ENCODE measurements at regions not wholly inside any gene's neighbourhood (a gene's known extent, or its start where the extent isn't known, plus 50 kb on each side); places are given as distances from the start of the nearest gene placed in this dataset.

- Histone ChIP-seq H3K4me1 (replicated peaks in 1 of 2) (peaks cover 14 to 19% of the 10 kb centered on the region in 2 donors), H3K4me3 (no peak overlapping the region), H3K27ac (no peak overlapping the region)
- in situ Hi-C loops (cut with MboI; ENCODE audit: low pct_unique_long_range_greater_than_20kb in 2 of 9, low sequenced_read_pairs in 9 of 9, unreplicated experiment in 9 of 9), result no loop called here
- 67 to 100% (median 100%) methylated on average over 1 of the region's 1 CpG; no CpG with 5 or more reads in 5 of the 10 experiments for WGBS, 10 experiments
- ATAC-seq (replicated peaks in 6 of 8), result no peak
These were observed 464.4 kb downstream of the COG6 start for GRCh38 chr13:40119852-40120251.

GRCh38 chr13:40120288-40120687 is 464.8 kb downstream of the COG6 start:
- Histone ChIP-seq H3K27ac (no peak overlapping the region), H3K4me1 (replicated peaks in 1 of 2) (peaks cover 16 to 23% of the 10 kb centered on the region in 2 donors), H3K4me3 (no peak overlapping the region)
- WGBS, 10 experiments, result 0 to 100% (median 90%) methylated on average over 1 of the region's 1 CpG; no CpG with 5 or more reads in 3 of the 10 experiments
- in situ Hi-C loops (cut with MboI; ENCODE audit: low pct_unique_long_range_greater_than_20kb in 2 of 9, low sequenced_read_pairs in 9 of 9, unreplicated experiment in 9 of 9), result no loop called here
- ATAC-seq (replicated peaks in 6 of 8), result peak in 3 of 8 experiments; percentile 28 to 80 (median 77)

- in situ Hi-C loops (cut with MboI; ENCODE audit: low pct_unique_long_range_greater_than_20kb in 2 of 9, low sequenced_read_pairs in 9 of 9, unreplicated experiment in 9 of 9), result no loop called here
- H3K4me3 ChIP-seq, result no peak overlapping the region
- H3K4me1 ChIP-seq (replicated peaks in 1 of 2), result peaks cover 14 to 25% of the 10 kb centered on the region in 2 donors
- no peak overlapping the region for H3K27ac ChIP-seq
- ATAC-seq (replicated peaks in 6 of 8), result peak in 3 of 8 experiments; percentile 57 to 58 (median 58)
- WGBS, 10 experiments, result 0 to 83% (median 68%) methylated on average over 1 to 4 of the region's 4 CpGs
These were observed 465.3 kb downstream of the COG6 start for GRCh38 chr13:40120781-40121180.

GRCh38 chr13:40121722-40122121 is 466.3 kb downstream of the COG6 start:
- H3K27ac ChIP-seq, result no peak overlapping the region
- peaks cover 8 to 21% of the 10 kb centered on the region in 2 donors for H3K4me1 ChIP-seq (replicated peaks in 1 of 2)
- no peak overlapping the region for H3K4me3 ChIP-seq
- in situ Hi-C loops (cut with MboI; ENCODE audit: low pct_unique_long_range_greater_than_20kb in 2 of 9, low sequenced_read_pairs in 9 of 9, unreplicated experiment in 9 of 9), result no loop called here
- ATAC-seq (replicated peaks in 6 of 8), result peak in 2 of 8 experiments; percentile 27 to 75
- WGBS, 10 experiments, result 0 to 90% (median 75%) methylated on average over 1 to 2 of the region's 2 CpGs; no CpG with 5 or more reads in 4 of the 10 experiments

- H3K27ac ChIP-seq, result no peak overlapping the region
- peaks cover 8 to 21% of the 10 kb centered on the region in 2 donors for H3K4me1 ChIP-seq (replicated peaks in 1 of 2)
- in situ Hi-C loops (cut with MboI; ENCODE audit: low pct_unique_long_range_greater_than_20kb in 2 of 9, low sequenced_read_pairs in 9 of 9, unreplicated experiment in 9 of 9), result no loop called here
- 20 to 100% (median 80%) methylated on average over 1 to 2 of the region's 2 CpGs; no CpG with 5 or more reads in 1 of the 10 experiments for WGBS, 10 experiments
- ATAC-seq (replicated peaks in 6 of 8), result peak in 2 of 8 experiments; percentile 21 to 45
- H3K4me3 ChIP-seq, result no peak overlapping the region
These were observed 468.6 kb downstream of the COG6 start for GRCh38 chr13:40123962-40124632.

GRCh38 chr13:40124633-40125015 is 469.2 kb downstream of the COG6 start:
- no peak overlapping the region for H3K4me3 ChIP-seq
- peak in 4 of 8 experiments; percentile 40 to 59 (median 50) for ATAC-seq (replicated peaks in 6 of 8)
- WGBS, 10 experiments, result 40 to 100% (median 83%) methylated on average over 1 to 2 of the region's 2 CpGs; no CpG with 5 or more reads in 1 of the 10 experiments
- in situ Hi-C loops (cut with MboI; ENCODE audit: low pct_unique_long_range_greater_than_20kb in 2 of 9, low sequenced_read_pairs in 9 of 9, unreplicated experiment in 9 of 9), result no loop called here
- H3K4me1 ChIP-seq (replicated peaks in 1 of 2), result peaks cover 8 to 21% of the 10 kb centered on the region in 2 donors
- H3K27ac ChIP-seq, result no peak overlapping the region

GRCh38 chr13:40125336-40125735 is 469.9 kb downstream of the COG6 start:
- peaks cover 8 to 21% of the 10 kb centered on the region in 2 donors for H3K4me1 ChIP-seq (replicated peaks in 1 of 2)
- no peak overlapping the region for H3K4me3 ChIP-seq
- ATAC-seq (replicated peaks in 6 of 8), result no peak
- WGBS, 10 experiments, result 93 to 100% (median 98%) methylated on average over 1 to 3 of the region's 3 CpGs; no CpG with 5 or more reads in 4 of the 10 experiments
- in situ Hi-C loops (cut with MboI; ENCODE audit: low pct_unique_long_range_greater_than_20kb in 2 of 9, low sequenced_read_pairs in 9 of 9, unreplicated experiment in 9 of 9), result no loop called here
- no peak overlapping the region for H3K27ac ChIP-seq

- no peak overlapping the region for H3K27ac ChIP-seq
- in situ Hi-C loops (cut with MboI; ENCODE audit: low pct_unique_long_range_greater_than_20kb in 2 of 9, low sequenced_read_pairs in 9 of 9, unreplicated experiment in 9 of 9), result no loop called here
- 0 to 100% (median 89%) methylated on average over 1 to 6 of the region's 7 CpGs; no CpG with 5 or more reads in 2 of the 10 experiments for WGBS, 10 experiments
- ATAC-seq (replicated peaks in 6 of 8), result peak in 3 of 8 experiments; percentile 61 to 71 (median 64)
- peaks cover 8 to 21% of the 10 kb centered on the region in 2 donors for H3K4me1 ChIP-seq (replicated peaks in 1 of 2)
- H3K4me3 ChIP-seq, result no peak overlapping the region
These were observed 471.0 kb downstream of the COG6 start for GRCh38 chr13:40126306-40127085.

GRCh38 chr13:40127476-40127875 is 472.0 kb downstream of the COG6 start:
- in situ Hi-C loops (cut with MboI; ENCODE audit: low pct_unique_long_range_greater_than_20kb in 2 of 9, low sequenced_read_pairs in 9 of 9, unreplicated experiment in 9 of 9), result no loop called here
- Histone ChIP-seq H3K4me1 (replicated peaks in 1 of 2) (peaks cover 8 to 21% of the 10 kb centered on the region in 2 donors), H3K4me3 (no peak overlapping the region), H3K27ac (no peak overlapping the region)
- ATAC-seq (replicated peaks in 6 of 8), result no peak

- no peak for ATAC-seq (replicated peaks in 6 of 8)
- in situ Hi-C loops (cut with MboI; ENCODE audit: low pct_unique_long_range_greater_than_20kb in 2 of 9, low sequenced_read_pairs in 9 of 9, unreplicated experiment in 9 of 9), result no loop called here
- Histone ChIP-seq H3K4me3 (no peak overlapping the region), H3K4me1 (replicated peaks in 1 of 2) (peaks cover 8 to 21% of the 10 kb centered on the region in 2 donors), H3K27ac (no peak overlapping the region)
- WGBS, 10 experiments, result 64 to 100% (median 92%) methylated on average over 1 to 3 of the region's 3 CpGs; no CpG with 5 or more reads in 2 of the 10 experiments
These were observed 472.5 kb downstream of the COG6 start for GRCh38 chr13:40127925-40128324.

GRCh38 chr13:40129467-40129866 is 474.0 kb downstream of the COG6 start:
- ATAC-seq (replicated peaks in 6 of 8), result peak in 1 of 8 experiments; percentile 28
- H3K4me3 ChIP-seq, result no peak overlapping the region
- no peak overlapping the region for H3K27ac ChIP-seq
- WGBS, 10 experiments, result 60 to 100% (median 93%) methylated on average over 2 to 6 of the region's 6 CpGs; no CpG with 5 or more reads in 1 of the 10 experiments
- in situ Hi-C loops (cut with MboI; ENCODE audit: low pct_unique_long_range_greater_than_20kb in 2 of 9, low sequenced_read_pairs in 9 of 9, unreplicated experiment in 9 of 9), result no loop called here
- peaks cover 2 to 10% of the 10 kb centered on the region in 2 donors for H3K4me1 ChIP-seq (replicated peaks in 1 of 2)

- ATAC-seq (replicated peaks in 6 of 8), result peak in 7 of 8 experiments; percentile 39 to 85 (median 52)
- in situ Hi-C loops (cut with MboI; ENCODE audit: low pct_unique_long_range_greater_than_20kb in 2 of 9, low sequenced_read_pairs in 9 of 9, unreplicated experiment in 9 of 9), result no loop called here
These were observed 475.6 kb downstream of the COG6 start for GRCh38 chr13:40130871-40131636.

GRCh38 chr13:40132249-40132648 is 476.8 kb downstream of the COG6 start:
- Histone ChIP-seq H3K4me3 (no peak overlapping the region), H3K4me1 (replicated peaks in 1 of 2) (no peaks in the 10 kb centered on the region), H3K27ac (no peak overlapping the region)
- no peak for ATAC-seq (replicated peaks in 6 of 8)
- WGBS, 10 experiments, result 83 to 100% (median 97%) methylated on average over 2 to 3 of the region's 3 CpGs; no CpG with 5 or more reads in 4 of the 10 experiments
- in situ Hi-C loops (cut with MboI; ENCODE audit: low pct_unique_long_range_greater_than_20kb in 2 of 9, low sequenced_read_pairs in 9 of 9, unreplicated experiment in 9 of 9), result no loop called here

More at GRCh38 chr13:40130871-40131636, 475.6 kb downstream of the COG6 start:
- H3K27ac ChIP-seq, result no peak overlapping the region
- 63 to 85% (median 72%) methylated on average over 4 to 6 of the region's 6 CpGs for WGBS, 10 experiments
- no peaks in the 10 kb centered on the region for H3K4me1 ChIP-seq (replicated peaks in 1 of 2)
- no peak overlapping the region for H3K4me3 ChIP-seq

Measured in motor neuron (in vitro differentiated cells).